CD4-positive, alpha-beta T cell treated with Interleukin-4 for 4 hours (primary cell): ENCODE measurements at regions not wholly inside any gene's neighbourhood (a gene's known extent, or its start where the extent isn't known, plus 50 kb on each side); places are given as distances from the start of the nearest gene placed in this dataset.
"Not testable (repeated sequence)": the region's sequence is repeated elsewhere in the genome, so short reads cannot be mapped to it uniquely, and the experiment has no call there.

ENCODE experiments used
- DNase-seq: peaks from one replicate; pipeline ENCODE4 v3.0.0-alpha.2; 2020

- DNase-seq: no peak
Measured at GRCh38 chr18:47727409-47727808, 203.1 kb downstream of the SMAD2 start.

GRCh38 chr18:47726550-47726949 is 203.9 kb downstream of the SMAD2 start:
- no peak for DNase-seq

- DNase-seq: no peak
Measured at GRCh38 chr18:47725656-47726055, 204.8 kb downstream of the SMAD2 start.

GRCh38 chr18:47724186-47724975 is 206.1 kb downstream of the SMAD2 start:
- no peak for DNase-seq

GRCh38 chr18:47721876-47722275 is 208.6 kb downstream of the SMAD2 start:
- DNase-seq: no peak

- DNase-seq: no peak
Measured at GRCh38 chr18:47720741-47721140, 209.7 kb downstream of the SMAD2 start.

GRCh38 chr18:47719096-47719780 is 211.2 kb downstream of the SMAD2 start:
- DNase-seq: no peak

- no peak for DNase-seq
Measured at GRCh38 chr18:47718646-47719045, 211.8 kb downstream of the SMAD2 start.

- DNase-seq: no peak
Measured at GRCh38 chr18:47717257-47717656, 213.2 kb downstream of the SMAD2 start.

- no peak for DNase-seq
Measured at GRCh38 chr18:47716632-47717185, 213.8 kb downstream of the SMAD2 start.

- DNase-seq: no peak
Measured at GRCh38 chr18:47710451-47710850, 220.0 kb downstream of the SMAD2 start.

GRCh38 chr18:47709556-47709955 is 220.9 kb downstream of the SMAD2 start:
- DNase-seq: no peak

- DNase-seq: no peak
Measured at GRCh38 chr18:47708206-47708605, 222.3 kb downstream of the SMAD2 start.

- no peak for DNase-seq
Measured at GRCh38 chr18:47701134-47701533, 229.3 kb downstream of the SMAD2 start.

- no peak for DNase-seq
Measured at GRCh38 chr18:47696870-47697269, 233.6 kb downstream of the SMAD2 start.

- DNase-seq: no peak
Measured at GRCh38 chr18:47691611-47692010, 238.8 kb downstream of the SMAD2 start.

GRCh38 chr18:47690778-47691177 is 239.7 kb downstream of the SMAD2 start:
- not testable (repeated sequence) for DNase-seq

GRCh38 chr18:47689371-47689770 is 241.1 kb downstream of the SMAD2 start:
- DNase-seq: no peak

GRCh38 chr18:47686806-47687205 is 243.7 kb downstream of the SMAD2 start:
- DNase-seq: no peak

- DNase-seq: no peak
Measured at GRCh38 chr18:47683774-47684173, 246.7 kb downstream of the SMAD2 start.

GRCh38 chr18:47682876-47683275 is 247.6 kb downstream of the SMAD2 start:
- no peak for DNase-seq

GRCh38 chr18:47680488-47680887 is 250.0 kb downstream of the SMAD2 start:
- DNase-seq: no peak

- no peak for DNase-seq
Measured at GRCh38 chr18:47679864-47680263, 250.6 kb downstream of the SMAD2 start.

GRCh38 chr18:47677952-47678351 is 252.5 kb downstream of the SMAD2 start:
- DNase-seq: no peak
